HepG2 (cell line): ENCODE measurements at regions not wholly inside any gene's neighbourhood (a gene's known extent, or its start where the extent isn't known, plus 50 kb on each side); places are given as distances from the start of the nearest gene placed in this dataset.

ENCODE experiments used
- ATAC-seq: fragments of 200-7000 bp; cut with Tn5 transposase; 3 replicates; pipeline ENCODE4 v1.9.1; 2020; ENCODE audit warnings: mild to moderate bottlenecking, moderate library complexity
- BruUV-seq: library from RNA; stranded (reverse); fragments of 400-500 nt; replicated peaks from 2 replicates; lab custom pipeline; 2021; lab: Mats Ljungman, UMichigan
- CTCF ChIA-PET: fragments of 300-600 bp; formaldehyde crosslinking; extraction: SDS; loops from one replicate; lab custom pipeline; 2021; ENCODE audit warnings: low total read pairs, inconsistent platforms, low intra/inter-chr PET ratio; lab: Yijun Ruan, JAX
- POLR2A ChIA-PET: fragments of 350-600 bp; sonication (Branson Sonifier 250); formaldehyde crosslinking; loops from one replicate; lab custom pipeline; 2020; ENCODE audit warnings: antibody characterized with exemption, inconsistent platforms; lab: Yijun Ruan, JAX
- DNase-seq: peaks from one replicate; pipeline ENCODE4 v3.0.0-alpha.2; 2015; ENCODE audit warnings: low spot score
- FAIRE-seq: peaks from 3 replicates; lab custom pipeline; 2011; peaks lifted over from hg19 to GRCh38; lab: Jason Lieb, UNC
- H2AFZ ChIP-seq: one replicate; pipeline ENCODE4 v1.6.1; 2011; ENCODE audit warnings: low read length, inconsistent platforms
- H3K27ac ChIP-seq: fragments of 300-600 bp; 3 replicates; pipeline ENCODE4 v1.8.0; 2011; ENCODE audit warnings: mixed run types, mild to moderate bottlenecking, mixed read lengths, low read length, inconsistent platforms; ENCODE audit not compliant: insufficient read depth; ENCODE audit errors: extremely low read length
- H3K27me3 ChIP-seq, 2 experiments: fragments of 200-600 bp in 1 of 2; 2 replicates in 1 of 2; 3 replicates in 1 of 2; pipeline versions ENCODE4 v1.6.0 to v1.8.0; 2011; ENCODE audit warnings: low read length in 2 of 2, mild to moderate bottlenecking in 2 of 2, moderate library complexity in 2 of 2, inconsistent platforms in 1 of 2; ENCODE audit not compliant: insufficient read depth in 2 of 2, control insufficient read depth in 1 of 2
- H3K36me3 ChIP-seq, 2 experiments: fragments of 200-600 bp in 1 of 2; replicated peaks in 1 of 2; 2 replicates in 1 of 2; 3 replicates in 1 of 2; pipeline versions ENCODE4 v1.5.1 to v1.8.0; 2011; ENCODE audit warnings: low read length in 2 of 2, inconsistent platforms in 1 of 2; ENCODE audit not compliant: insufficient read depth in 2 of 2, control insufficient read depth in 1 of 2
- H3K4me1 ChIP-seq: 2 replicates; pipeline ENCODE4 v1.5.1; 2012; ENCODE audit warnings: low read length, inconsistent platforms; ENCODE audit not compliant: insufficient read depth
- H3K4me2 ChIP-seq: 2 replicates; pipeline ENCODE4 v1.6.0; 2011; ENCODE audit warnings: low read depth, low read length, inconsistent platforms
- H3K4me3 ChIP-seq, 3 experiments: fragments of 200-600 bp in 1 of 3; sonication (generic), shearing (Covaris generic) in 1 of 3; replicated peaks in 1 of 3; 2 replicates each; pipeline ENCODE4 v1.5.1; 2011 to 2016; ENCODE audit warnings: low read length in 3 of 3, inconsistent platforms in 2 of 3, low read depth in 2 of 3, mild to moderate bottlenecking in 2 of 3, control low read depth in 1 of 3, mixed read lengths in 1 of 3; ENCODE audit not compliant: insufficient read depth in 1 of 3
- H3K79me2 ChIP-seq: one replicate; pipeline ENCODE4 v1.6.1; 2011; ENCODE audit warnings: low read length, inconsistent platforms; ENCODE audit not compliant: insufficient read depth
- H3K9ac ChIP-seq: 2 replicates; pipeline ENCODE4 v1.6.0; 2011; ENCODE audit warnings: mild to moderate bottlenecking, low read depth, low read length, inconsistent platforms; ENCODE audit not compliant: insufficient read depth
- H3K9me3 ChIP-seq: 2 replicates; pipeline ENCODE4 v1.5.1; 2012; ENCODE audit warnings: mild to moderate bottlenecking, low read length
- H4K20me1 ChIP-seq: 2 replicates; pipeline ENCODE4 v1.6.0; 2011; ENCODE audit warnings: inconsistent platforms, mild to moderate bottlenecking, low read length, moderate library complexity; ENCODE audit not compliant: insufficient read depth
- ATRX ChIP-seq: sonication (generic); formaldehyde crosslinking; IDR thresholded peaks from 2 replicates; pipeline ENCODE4 v1.4.0; 2020; ENCODE audit warnings: missing genetic modification reagents, borderline replicate concordance
- CBX2 ChIP-seq, 2 experiments: fragments of 200-600 bp in 1 of 2; sonication (generic); formaldehyde crosslinking in 1 of 2; IDR thresholded peaks; 2 replicates each; pipeline versions ENCODE4 v1.7.0 to v1.8.1; 2018 to 2022; ENCODE audit warnings: low read depth in 2 of 2, low read length in 1 of 2, mild to moderate bottlenecking in 1 of 2, missing genetic modification reagents in 1 of 2
- CCDC6 ChIP-seq: sonication (generic); formaldehyde crosslinking; IDR thresholded peaks from 2 replicates; pipeline ENCODE4 v1.8.1; 2022; ENCODE audit warnings: mild to moderate bottlenecking, missing genetic modification reagents, moderate library complexity
- GFI1 ChIP-seq: sonication (generic); formaldehyde crosslinking; IDR thresholded peaks from 2 replicates; pipeline ENCODE4 v1.5.0; 2020; ENCODE audit warnings: missing genetic modification reagents, mild to moderate bottlenecking, borderline replicate concordance
- KDM5B ChIP-seq: sonication (generic); formaldehyde crosslinking; IDR thresholded peaks from 2 replicates; pipeline ENCODE4 v1.4.0; 2020; ENCODE audit warnings: missing genetic modification reagents, mild to moderate bottlenecking, borderline replicate concordance
- MATR3 ChIP-seq: sonication (generic); formaldehyde crosslinking; IDR thresholded peaks from 2 replicates; pipeline ENCODE4 v1.4.0; 2020; ENCODE audit warnings: missing genetic modification reagents
- MXI1 ChIP-seq: IDR thresholded peaks from 3 replicates; pipeline ENCODE4 v1.6.1; 2012; ENCODE audit warnings: low read depth, low read length, inconsistent platforms, borderline replicate concordance
- NR1H2 ChIP-seq: sonication (generic); formaldehyde crosslinking; IDR thresholded peaks from 2 replicates; pipeline ENCODE4 v1.8.1; 2022; ENCODE audit warnings: low read depth, missing genetic modification reagents, borderline replicate concordance
- PHF8 ChIP-seq: sonication (generic); formaldehyde crosslinking; IDR thresholded peaks from 2 replicates; pipeline ENCODE4 v1.5.0; 2020; ENCODE audit warnings: missing genetic modification reagents
- ZNF180 ChIP-seq: sonication (generic); formaldehyde crosslinking; IDR thresholded peaks from 2 replicates; pipeline ENCODE4 v1.4.0; 2020; ENCODE audit warnings: low read depth, missing genetic modification reagents, borderline replicate concordance
- ZNF432 ChIP-seq: sonication (generic); formaldehyde crosslinking; IDR thresholded peaks from 2 replicates; pipeline ENCODE4 v1.5.0; 2020; ENCODE audit warnings: missing genetic modification reagents, mild to moderate bottlenecking, borderline replicate concordance
- ZNF530 ChIP-seq: sonication (generic); formaldehyde crosslinking; IDR thresholded peaks from 2 replicates; pipeline ENCODE4 v1.5.0; 2020; ENCODE audit warnings: low read depth, mild to moderate bottlenecking, missing genetic modification reagents
- ZNF607 ChIP-seq: sonication (generic); formaldehyde crosslinking; IDR thresholded peaks from 2 replicates; pipeline ENCODE4 v1.5.1; 2020; ENCODE audit warnings: missing genetic modification reagents, mild to moderate bottlenecking, borderline replicate concordance
- WGBS: methylation state at CpG from one replicate; pipeline ENCODE4 v1.1.6; 2017; ENCODE audit warnings: low lambda C conversion rate; 5-methylcytosine and 5-hydroxymethylcytosine counted together
- in situ Hi-C: cut with HindIII; loops from 2 replicates; pipeline ENCODE4 v1.10.0; 2017; ENCODE audit warnings: low pct_unique_long_range_greater_than_20kb; ENCODE audit not compliant: extremely low pct_ligation_motif_present
- intact Hi-C: fragments of 100-400 bp; cut with micrococcal nuclease; formaldehyde crosslinking; loops from one replicate; pipeline ENCODE4 v1.10.0; 2022; ENCODE audit not compliant: unreplicated experiment

GRCh38 chr4:71133491-71133890 is 140.0 kb downstream of the DCK start:
- H3K27ac ChIP-seq = no peak overlapping the region
- BruUV-seq = no TSS peak
- no peaks in the 10 kb centered on the region for H3K4me1 ChIP-seq
- TF ChIP-seq MXI1 (no peak), MATR3 (CRISPR knock-in tag) (no peak), ZNF530 (CRISPR knock-in tag) (no peak), ZNF432 (CRISPR knock-in tag) (no peak), PHF8 (CRISPR knock-in tag) (no peak), GFI1 (CRISPR knock-in tag) (no peak)
- H3K79me2 ChIP-seq = no peaks in the 10 kb centered on the region
- ChIA-PET CTCF (no interaction called here), POLR2A (no interaction called here)
- no peak overlapping the region for H3K4me3 ChIP-seq
- no peak for DNase-seq
- H3K9ac ChIP-seq = no peak overlapping the region
- 16% methylated on average over 5 of the region's 6 CpGs for WGBS
- intact Hi-C loops = no loop called here
- H3K27me3 ChIP-seq = no peaks in the 10 kb centered on the region
- no peaks in the 10 kb centered on the region for H4K20me1 ChIP-seq
- ATAC-seq = no peak
- no peaks in the 10 kb centered on the region for H3K36me3 ChIP-seq
- in situ Hi-C loops = no loop called here
- no peak for FAIRE-seq
- no peak overlapping the region for H3K4me2 ChIP-seq
- no peak overlapping the region for H2AFZ ChIP-seq
- no peaks in the 10 kb centered on the region for H3K9me3 ChIP-seq

- H3K9me3 ChIP-seq = no peaks in the 10 kb centered on the region
- in situ Hi-C loops = no loop called here
- WGBS = 88% methylated on average over 1 of the region's 1 CpG
- ChIA-PET POLR2A (no interaction called here), CTCF (no interaction called here)
- no peak overlapping the region for H3K27ac ChIP-seq
- ATAC-seq (no peak), DNase-seq (no peak), FAIRE-seq (no peak)
- no peaks in the 10 kb centered on the region for H3K79me2 ChIP-seq
- no peaks in the 10 kb centered on the region for H3K4me1 ChIP-seq
- H3K4me2 ChIP-seq = no peak overlapping the region
- H3K9ac ChIP-seq = no peak overlapping the region
- intact Hi-C loops = no loop called here
- no peaks in the 10 kb centered on the region for H3K36me3 ChIP-seq
- no TSS peak for BruUV-seq
- TF ChIP-seq CBX2 (IDR thresholded peaks at IDR 0.05; ENCODE audit: low read depth, low read length) (no peak), CBX2 (CRISPR knock-in tag; IDR thresholded peaks at IDR 0.05; ENCODE audit: low read depth) (no peak), CCDC6 (CRISPR knock-in tag) (no peak), ATRX (no peak), NR1H2 (CRISPR knock-in tag) (no peak), ZNF180 (CRISPR knock-in tag) (no peak), ZNF607 (CRISPR knock-in tag) (no peak), KDM5B (no peak)
- no peak overlapping the region for H2AFZ ChIP-seq
- H4K20me1 ChIP-seq = no peaks in the 10 kb centered on the region
- H3K27me3 ChIP-seq = no peaks in the 10 kb centered on the region
- H3K4me3 ChIP-seq = no peak overlapping the region
These were observed 142.6 kb downstream of the DCK start for GRCh38 chr4:71136071-71136470.
